ENCODE measurements at regions not wholly inside any gene's neighbourhood (a gene's known extent, or its start where the extent isn't known, plus 50 kb on each side); places are given as distances from the start of the nearest gene placed in this dataset.

- no peak overlapping the region for H3K4me3 ChIP-seq
- no peaks in the 10 kb centered on the region for H3K36me3 ChIP-seq (replicated peaks in 1 of 2)
- no peak overlapping the region for H3K27ac ChIP-seq
- WGBS, 4 donors = 69 to 86% (median 82%) methylated on average over 4 of the region's 4 CpGs
- intact Hi-C loops (cut with DNase I) = no loop called here
- TF ChIP-seq CTCF (IDR thresholded peaks at IDR 0.05) (no peak), POLR2A (IDR thresholded peaks at IDR 0.05) (no peak)
- DNase-seq = no peak
- no peaks in the 10 kb centered on the region for H3K9me3 ChIP-seq (replicated peaks in 1 of 3)
- H3K27me3 ChIP-seq = no peaks in the 10 kb centered on the region
- H3K4me1 ChIP-seq (replicated peaks in 1 of 2) = no peaks in the 10 kb centered on the region
These were observed 63.1 kb downstream of the SLITRK1 start for GRCh38 chr13:83819156-83819555.

GRCh38 chr13:83816081-83816480, 66.2 kb downstream of the SLITRK1 start:
- Histone ChIP-seq H3K9me3 (replicated peaks in 1 of 3) (no peaks in the 10 kb centered on the region), H3K36me3 (replicated peaks in 1 of 2) (no peaks in the 10 kb centered on the region), H3K4me3 (no peak overlapping the region), H3K27me3 (no peaks in the 10 kb centered on the region), H3K27ac (no peak overlapping the region), H3K4me1 (replicated peaks in 1 of 2) (no peaks in the 10 kb centered on the region)
- DNase-seq = no peak
- intact Hi-C loops (cut with DNase I) = no loop called here
- TF ChIP-seq CTCF (IDR thresholded peaks at IDR 0.05) = no peak
- TF ChIP-seq POLR2A (IDR thresholded peaks at IDR 0.05) = no peak
- WGBS, 4 donors = 55 to 73% (median 64%) methylated on average over 2 of the region's 2 CpGs

- H3K27me3 ChIP-seq = no peaks in the 10 kb centered on the region
- H3K27ac ChIP-seq = no peak overlapping the region
- 70 to 92% (median 73%) methylated on average over 1 of the region's 1 CpG for WGBS, 4 donors
- no peak overlapping the region for H3K4me3 ChIP-seq
- H3K4me1 ChIP-seq (replicated peaks in 1 of 2) = no peaks in the 10 kb centered on the region
- TF ChIP-seq CTCF (IDR thresholded peaks at IDR 0.05) = no peak
- intact Hi-C loops (cut with DNase I) = no loop called here
- H3K9me3 ChIP-seq (replicated peaks in 1 of 3) = no peaks in the 10 kb centered on the region
- no peaks in the 10 kb centered on the region for H3K36me3 ChIP-seq (replicated peaks in 1 of 2)
- no peak for DNase-seq
These were observed 66.7 kb downstream of the SLITRK1 start for GRCh38 chr13:83815598-83815997.

- no peak overlapping the region for H3K27ac ChIP-seq
- TF ChIP-seq CTCF (IDR thresholded peaks at IDR 0.05) (no peak), POLR2A (IDR thresholded peaks at IDR 0.05) (no peak)
- intact Hi-C loops (cut with DNase I) = no loop called here
- no peaks in the 10 kb centered on the region for H3K27me3 ChIP-seq
- 55 to 68% (median 63%) methylated on average over 2 of the region's 2 CpGs for WGBS, 4 donors
- no peak for DNase-seq
- no peaks in the 10 kb centered on the region for H3K36me3 ChIP-seq (replicated peaks in 1 of 2)
- no peak overlapping the region for H3K4me3 ChIP-seq
- H3K9me3 ChIP-seq (replicated peaks in 1 of 3) = no peaks in the 10 kb centered on the region
- no peaks in the 10 kb centered on the region for H3K4me1 ChIP-seq (replicated peaks in 1 of 2)
These were observed 72.1 kb downstream of the SLITRK1 start for GRCh38 chr13:83810136-83810535.
